ENCODE measurements at regions not wholly inside any gene's neighbourhood (a gene's known extent, or its start where the extent isn't known, plus 50 kb on each side); places are given as distances from the start of the nearest gene placed in this dataset.

GRCh38 chr5:164027738-164028137, 522.3 kb downstream of the MAT2B start:
- no peak for DNase-seq
- H3K4me1 Mint-ChIP-seq, result no peaks in the 10 kb centered on the region
- H3K36me3 Mint-ChIP-seq, result no peaks in the 10 kb centered on the region
- peaks cover 0 to 5% (median 0%) of the 10 kb centered on the region in 6 donors for H3K9me3 Mint-ChIP-seq
- H3K27ac Mint-ChIP-seq, result no peak overlapping the region
- H3K27me3 Mint-ChIP-seq (ENCODE audit: low read depth in 3 of 3), result peaks cover 2 to 12% (median 6%) of the 10 kb centered on the region in 3 donors
- H3K4me3 Mint-ChIP-seq, result no peak overlapping the region

- Mint-ChIP-seq H3K36me3 (no peaks in the 10 kb centered on the region), H3K4me1 (no peaks in the 10 kb centered on the region), H3K27ac (no peak overlapping the region), H3K4me3 (no peak overlapping the region), H3K27me3 (ENCODE audit: low read depth in 3 of 3) (peaks cover 0 to 3% (median 0%) of the 10 kb centered on the region in 3 donors), H3K9me3 (peaks cover 0 to 2% (median 0%) of the 10 kb centered on the region in 6 donors)
- DNase-seq, result no peak
Measured at GRCh38 chr5:164038128-164038783, 532.8 kb downstream of the MAT2B start.

GRCh38 chr5:164041105-164041504, 535.7 kb downstream of the MAT2B start:
- DNase-seq, result no peak
- Mint-ChIP-seq H3K27ac (no peak overlapping the region), H3K36me3 (no peaks in the 10 kb centered on the region), H3K9me3 (peaks cover 0 to 2% (median 0%) of the 10 kb centered on the region in 6 donors), H3K4me1 (no peaks in the 10 kb centered on the region), H3K27me3 (ENCODE audit: low read depth in 3 of 3) (peaks cover 0 to 3% (median 2%) of the 10 kb centered on the region in 3 donors), H3K4me3 (no peak overlapping the region)

- Mint-ChIP-seq H3K4me3 (no peak overlapping the region), H3K27me3 (ENCODE audit: low read depth in 3 of 3) (peaks cover 1 to 2% (median 2%) of the 10 kb centered on the region in 3 donors), H3K4me1 (no peaks in the 10 kb centered on the region), H3K36me3 (no peaks in the 10 kb centered on the region), H3K27ac (no peak overlapping the region), H3K9me3 (peaks cover 0 to under 1% (median 0%) of the 10 kb centered on the region in 6 donors)
- DNase-seq, result no peak
Measured at GRCh38 chr5:164048359-164048926, 543.0 kb downstream of the MAT2B start.

- Mint-ChIP-seq H3K9me3 (peaks cover 0 to 4% (median 0%) of the 10 kb centered on the region in 6 donors), H3K4me1 (no peaks in the 10 kb centered on the region), H3K4me3 (no peak overlapping the region), H3K36me3 (no peaks in the 10 kb centered on the region), H3K27ac (no peak overlapping the region), H3K27me3 (ENCODE audit: low read depth in 3 of 3) (peaks cover 0 to 3% (median 0%) of the 10 kb centered on the region in 3 donors)
- no peak for DNase-seq
Measured at GRCh38 chr5:164051745-164052144, 546.3 kb downstream of the MAT2B start.

GRCh38 chr5:164052536-164053093, 547.2 kb downstream of the MAT2B start:
- DNase-seq, result no peak
- no peak overlapping the region for H3K4me3 Mint-ChIP-seq
- H3K4me1 Mint-ChIP-seq, result no peaks in the 10 kb centered on the region
- H3K9me3 Mint-ChIP-seq, result peaks cover 0 to 4% (median 0%) of the 10 kb centered on the region in 6 donors
- no peak overlapping the region for H3K27ac Mint-ChIP-seq
- peaks cover 0 to 2% (median 0%) of the 10 kb centered on the region in 3 donors for H3K27me3 Mint-ChIP-seq (ENCODE audit: low read depth in 3 of 3)
- H3K36me3 Mint-ChIP-seq, result no peaks in the 10 kb centered on the region

- peaks cover 0 to 4% (median 0%) of the 10 kb centered on the region in 6 donors for H3K9me3 Mint-ChIP-seq
- H3K4me3 Mint-ChIP-seq, result no peak overlapping the region
- no peaks in the 10 kb centered on the region for H3K4me1 Mint-ChIP-seq
- H3K27ac Mint-ChIP-seq, result no peak overlapping the region
- peaks cover 0 to 2% (median 0%) of the 10 kb centered on the region in 3 donors for H3K27me3 Mint-ChIP-seq (ENCODE audit: low read depth in 3 of 3)
- no peaks in the 10 kb centered on the region for H3K36me3 Mint-ChIP-seq
- no peak for DNase-seq
Measured at GRCh38 chr5:164053123-164053522, 547.7 kb downstream of the MAT2B start.

- no peak for DNase-seq
- H3K27ac Mint-ChIP-seq, result no peak overlapping the region
- no peaks in the 10 kb centered on the region for H3K36me3 Mint-ChIP-seq
- peaks cover 0 to 2% (median 0%) of the 10 kb centered on the region in 3 donors for H3K27me3 Mint-ChIP-seq (ENCODE audit: low read depth in 3 of 3)
- no peak overlapping the region for H3K4me3 Mint-ChIP-seq
- no peaks in the 10 kb centered on the region for H3K4me1 Mint-ChIP-seq
- peaks cover 0 to 4% (median 0%) of the 10 kb centered on the region in 6 donors for H3K9me3 Mint-ChIP-seq
Measured at GRCh38 chr5:164054461-164054860, 549.0 kb downstream of the MAT2B start.

GRCh38 chr5:164057121-164057520, 551.7 kb downstream of the MAT2B start:
- no peak for DNase-seq
- H3K27me3 Mint-ChIP-seq (ENCODE audit: low read depth in 3 of 3), result peaks cover 0 to 2% (median under 1%) of the 10 kb centered on the region in 3 donors
- peaks cover 0 to 5% (median 0%) of the 10 kb centered on the region in 6 donors for H3K9me3 Mint-ChIP-seq
- no peaks in the 10 kb centered on the region for H3K36me3 Mint-ChIP-seq
- no peak overlapping the region for H3K4me3 Mint-ChIP-seq
- no peaks in the 10 kb centered on the region for H3K4me1 Mint-ChIP-seq
- H3K27ac Mint-ChIP-seq, result no peak overlapping the region

GRCh38 chr5:164058621-164059020, 553.2 kb downstream of the MAT2B start:
- Mint-ChIP-seq H3K27ac (no peak overlapping the region), H3K36me3 (no peaks in the 10 kb centered on the region), H3K9me3 (peaks cover 0 to 5% (median 0%) of the 10 kb centered on the region in 6 donors), H3K27me3 (ENCODE audit: low read depth in 3 of 3) (peaks cover 0 to 3% (median 2%) of the 10 kb centered on the region in 3 donors), H3K4me3 (no peak overlapping the region), H3K4me1 (no peaks in the 10 kb centered on the region)
- DNase-seq, result no peak

- Mint-ChIP-seq H3K36me3 (no peaks in the 10 kb centered on the region), H3K4me1 (no peaks in the 10 kb centered on the region), H3K9me3 (peaks cover 0 to 5% (median 0%) of the 10 kb centered on the region in 6 donors), H3K27me3 (ENCODE audit: low read depth in 3 of 3) (peaks cover 0 to 3% (median 2%) of the 10 kb centered on the region in 3 donors), H3K4me3 (no peak overlapping the region), H3K27ac (no peak overlapping the region)
- DNase-seq, result no peak
Measured at GRCh38 chr5:164059471-164059870, 554.1 kb downstream of the MAT2B start.

GRCh38 chr5:164060786-164061355, 555.5 kb downstream of the MAT2B start:
- Mint-ChIP-seq H3K9me3 (peaks cover 0 to 5% (median 0%) of the 10 kb centered on the region in 6 donors), H3K36me3 (no peaks in the 10 kb centered on the region), H3K27ac (no peak overlapping the region), H3K4me1 (no peaks in the 10 kb centered on the region), H3K4me3 (no peak overlapping the region), H3K27me3 (ENCODE audit: low read depth in 3 of 3) (peaks cover 0 to 3% (median 0%) of the 10 kb centered on the region in 3 donors)
- no peak for DNase-seq

- Mint-ChIP-seq H3K36me3 (no peaks in the 10 kb centered on the region), H3K27me3 (ENCODE audit: low read depth in 3 of 3) (peaks cover 0 to 3% (median 0%) of the 10 kb centered on the region in 3 donors), H3K27ac (no peak overlapping the region), H3K9me3 (peaks cover 0 to 5% (median 0%) of the 10 kb centered on the region in 6 donors), H3K4me3 (no peak overlapping the region), H3K4me1 (no peaks in the 10 kb centered on the region)
- DNase-seq, result no peak
Measured at GRCh38 chr5:164062304-164062703, 556.9 kb downstream of the MAT2B start.

- DNase-seq, result no peak
- Mint-ChIP-seq H3K9me3 (peaks cover 0 to 5% (median 0%) of the 10 kb centered on the region in 6 donors), H3K4me3 (no peak overlapping the region), H3K4me1 (no peaks in the 10 kb centered on the region), H3K36me3 (no peaks in the 10 kb centered on the region), H3K27me3 (ENCODE audit: low read depth in 3 of 3) (peaks cover 0 to 3% (median 0%) of the 10 kb centered on the region in 3 donors), H3K27ac (no peak overlapping the region)
Measured at GRCh38 chr5:164065266-164065665, 559.8 kb downstream of the MAT2B start.
